Spleen (tissue), 11 donors: ENCODE measurements at regions not wholly inside any gene's neighbourhood (a gene's known extent, or its start where the extent isn't known, plus 50 kb on each side); places are given as distances from the start of the nearest gene placed in this dataset.

ENCODE experiments used
- DNase-seq: peaks from one replicate; pipeline ENCODE4 v3.0.0-alpha.2; 2020
- H3K27ac ChIP-seq, 8 donors: fragments of 200-600 bp; sonication (generic) in 7 of 8; 1 replicate in 4 of 8; 2 replicates in 4 of 8; pipeline versions ENCODE4 v1.5.0 to v1.8.0; 2016 to 2021; ENCODE audit warnings: inconsistent platforms in 4 of 8, mild to moderate bottlenecking in 4 of 8, moderate library complexity in 1 of 8
- H3K27me3 ChIP-seq, 7 donors: fragments of 200-600 bp; sonication (generic) in 6 of 7; replicated peaks in 1 of 7; 1 replicate in 4 of 7; 2 replicates in 3 of 7; pipeline versions ENCODE4 v1.5.0 to v1.8.0; 2016 to 2021; ENCODE audit warnings: inconsistent platforms in 3 of 7, mild to moderate bottlenecking in 1 of 7
- H3K36me3 ChIP-seq, 6 donors: fragments of 200-600 bp; sonication (generic) in 5 of 6; 1 replicate in 4 of 6; 2 replicates in 2 of 6; pipeline versions ENCODE4 v1.5.0 to v1.8.0; 2016 to 2021; ENCODE audit warnings: inconsistent platforms in 2 of 6
- H3K4me1 ChIP-seq, 6 donors: fragments of 200-600 bp; sonication (generic) in 5 of 6; 1 replicate in 3 of 6; 2 replicates in 3 of 6; pipeline versions ENCODE4 v1.5.0 to v1.8.0; 2016 to 2021; ENCODE audit warnings: inconsistent platforms in 3 of 6
- H3K4me3 ChIP-seq, 8 donors: fragments of 200-600 bp; sonication (generic) in 7 of 8; 1 replicate in 4 of 8; 2 replicates in 4 of 8; pipeline versions ENCODE4 v1.5.0 to v1.8.0; 2016 to 2021; ENCODE audit warnings: inconsistent platforms in 4 of 8, mild to moderate bottlenecking in 4 of 8, moderate library complexity in 2 of 8
- H3K9me3 ChIP-seq, 8 donors: fragments of 200-600 bp; sonication (generic) in 7 of 8; 1 replicate in 4 of 8; 2 replicates in 4 of 8; pipeline versions ENCODE4 v1.5.0 to v1.8.0; 2016 to 2021; ENCODE audit warnings: inconsistent platforms in 4 of 8
- CTCF ChIP-seq, 11 experiments: fragments of 200-600 bp in 7 of 11; fragments of 450-650 bp in 4 of 11; sonication (generic) in 4 of 11; IDR thresholded peaks in 8 of 11; conservative IDR thresholded peaks in 3 of 11; 1 replicate in 7 of 11; 2 replicates in 4 of 11; pipeline versions ENCODE4 v1.4.0 to v1.8.0; 2016 to 2021; ENCODE audit warnings: antibody characterized with exemption in 11 of 11, inconsistent platforms in 4 of 11, mild to moderate bottlenecking in 1 of 11
- POLR2A ChIP-seq, 3 donors: fragments of 450-650 bp; IDR thresholded peaks; one replicate each; pipeline ENCODE4 v1.5.1; 2017; ENCODE audit warnings: antibody characterized with exemption in 3 of 3, mild to moderate bottlenecking in 1 of 3
- POLR2AphosphoS5 ChIP-seq, 3 donors: sonication (generic); formaldehyde crosslinking; IDR thresholded peaks; one replicate each; pipeline ENCODE4 v1.5.1; 2017; ENCODE audit warnings: antibody characterized with exemption in 3 of 3
- WGBS, 5 donors: extraction: QIAGEN DNeasy Blood & Tissue Kit in 3 of 5; methylation state at CpG; one replicate each; pipeline versions ENCODE4 v1.1.5 to v1.1.7; 2013 to 2018; 5-methylcytosine and 5-hydroxymethylcytosine counted together
- intact Hi-C: fragments of 100-400 bp; cut with DNase I; formaldehyde crosslinking; loops from one replicate; pipeline ENCODE4 v1.15.0; 2023; ENCODE audit warnings: low total_unique reads
- donor health status: healthy with polysubstance abuse.
- donor health status: DM: no; HTN: no; CAD: no; lungs with moderate emphysema.
- donor health status: DM: no; HTN: no; CAD: no.
- donor health status: Bipolar disorder and iron deficiency.
- donor health status: healthy.
- donor health status: DM: no; HTN: no; CAD: no.
- donor health status: DM: yes; HTN: yes; CAD: no.

GRCh38 chr6:917296-917695 lies 224.4 kb upstream of the EXOC2 start:
- WGBS, 5 donors = 35 to 53% (median 36%) methylated on average over 2 of the region's 2 CpGs

GRCh38 chr6:916131-916530 lies 223.2 kb upstream of the EXOC2 start:
- DNase-seq = no peak
- no peaks in the 10 kb centered on the region for H3K36me3 ChIP-seq
- H3K4me1 ChIP-seq = no peaks in the 10 kb centered on the region
- intact Hi-C loops = no loop called here
- H3K9me3 ChIP-seq = peaks cover 0 to 40% (median 21%) of the 10 kb centered on the region in 8 donors
- TF ChIP-seq CTCF (IDR thresholded peaks at IDR 0.05 in 8 of 11, conservative IDR thresholded peaks at IDR 0.05 in 3 of 11) = no peak
- no peak for TF ChIP-seq POLR2AphosphoS5 (IDR thresholded peaks at IDR 0.05)
- no peak for TF ChIP-seq POLR2A (IDR thresholded peaks at IDR 0.05)
- WGBS, 5 donors = 91 to 97% (median 95%) methylated on average over 8 of the region's 8 CpGs
- H3K27ac ChIP-seq = no peak overlapping the region
- peaks cover 0 to 24% (median 0%) of the 10 kb centered on the region in 7 donors for H3K27me3 ChIP-seq
- no peak overlapping the region for H3K4me3 ChIP-seq

More at GRCh38 chr6:917296-917695, 224.4 kb upstream of the EXOC2 start:
- intact Hi-C loops = no loop called here
- TF ChIP-seq CTCF (IDR thresholded peaks at IDR 0.05 in 8 of 11, conservative IDR thresholded peaks at IDR 0.05 in 3 of 11) = no peak
- no peak overlapping the region for H3K4me3 ChIP-seq
- no peak for DNase-seq
- H3K36me3 ChIP-seq = no peaks in the 10 kb centered on the region
- H3K27me3 ChIP-seq = peaks cover 0 to 14% (median 0%) of the 10 kb centered on the region in 7 donors
- peaks cover 0 to 51% (median 32%) of the 10 kb centered on the region in 8 donors for H3K9me3 ChIP-seq
- no peak overlapping the region for H3K27ac ChIP-seq
- H3K4me1 ChIP-seq = no peaks in the 10 kb centered on the region

GRCh38 chr6:912871-913835 lies 220.2 kb upstream of the EXOC2 start:
- H3K4me1 ChIP-seq = no peaks in the 10 kb centered on the region
- 23 to 26% (median 25%) methylated on average over 15 to 16 of the region's 16 CpGs for WGBS, 5 donors
- H3K9me3 ChIP-seq = peaks cover 0 to 10% (median 0%) of the 10 kb centered on the region in 8 donors
- H3K27ac ChIP-seq = no peak overlapping the region
- DNase-seq = no peak
- intact Hi-C loops = no loop called here
- TF ChIP-seq CTCF (IDR thresholded peaks at IDR 0.05 in 8 of 11, conservative IDR thresholded peaks at IDR 0.05 in 3 of 11) (no peak), POLR2AphosphoS5 (IDR thresholded peaks at IDR 0.05) (no peak), POLR2A (IDR thresholded peaks at IDR 0.05) (no peak)
- no peaks in the 10 kb centered on the region for H3K36me3 ChIP-seq
- H3K27me3 ChIP-seq = peaks cover 0 to 28% (median 0%) of the 10 kb centered on the region in 7 donors
- H3K4me3 ChIP-seq = no peak overlapping the region

GRCh38 chr6:907928-908327 lies 215.0 kb upstream of the EXOC2 start:
- no peak overlapping the region for H3K4me3 ChIP-seq
- no peak for DNase-seq
- H3K27ac ChIP-seq = no peak overlapping the region
- no peaks in the 10 kb centered on the region for H3K36me3 ChIP-seq
- H3K27me3 ChIP-seq = peaks cover 0 to 21% (median 0%) of the 10 kb centered on the region in 7 donors
- TF ChIP-seq CTCF (IDR thresholded peaks at IDR 0.05 in 8 of 11, conservative IDR thresholded peaks at IDR 0.05 in 3 of 11) (no peak), POLR2AphosphoS5 (IDR thresholded peaks at IDR 0.05) (no peak), POLR2A (IDR thresholded peaks at IDR 0.05) (no peak)
- 65 to 88% (median 71%) methylated on average over 6 of the region's 6 CpGs for WGBS, 5 donors
- intact Hi-C loops = no loop called here
- H3K9me3 ChIP-seq = no peaks in the 10 kb centered on the region
- H3K4me1 ChIP-seq = no peaks in the 10 kb centered on the region
